BLaER1 (cell line): ENCODE measurements at regions not wholly inside any gene's neighbourhood (a gene's known extent, or its start where the extent isn't known, plus 50 kb on each side); places are given as distances from the start of the nearest gene placed in this dataset.
"Not testable (repeated sequence)": the region's sequence is repeated elsewhere in the genome, so short reads cannot be mapped to it uniquely, and the experiment has no call there.

Experiments
- H3K27ac ChIP-seq: shearing (Covaris generic); formaldehyde crosslinking; 2 replicates; pipeline ENCODE4 v1.8.1; 2022
- H3K27me3 ChIP-seq: shearing (Covaris generic); formaldehyde crosslinking; 2 replicates; pipeline ENCODE4 v1.8.1; 2022
- H3K36me3 ChIP-seq: shearing (Covaris generic); formaldehyde crosslinking; 2 replicates; pipeline ENCODE4 v1.8.1; 2022
- H3K4me1 ChIP-seq: shearing (Covaris generic); formaldehyde crosslinking; 2 replicates; pipeline ENCODE4 v1.8.1; 2022
- H3K4me2 ChIP-seq: shearing (Covaris generic); formaldehyde crosslinking; 2 replicates; pipeline ENCODE4 v1.8.1; 2022
- H3K4me3 ChIP-seq: shearing (Covaris generic); formaldehyde crosslinking; 2 replicates; pipeline ENCODE4 v1.8.1; 2022
- H3K9ac ChIP-seq: shearing (Covaris generic); formaldehyde crosslinking; 2 replicates; pipeline ENCODE4 v1.8.1; 2022
- H3K9me3 ChIP-seq: shearing (Covaris generic); formaldehyde crosslinking; 2 replicates; pipeline ENCODE4 v1.8.1; 2022
- H4K20me1 ChIP-seq: shearing (Covaris generic); formaldehyde crosslinking; 2 replicates; pipeline ENCODE4 v1.8.1; 2022
- Cebpa-rat ChIP-seq: shearing (Covaris generic); IDR thresholded peaks from 2 replicates; pipeline ENCODE4 v1.8.1; 2022

- Histone ChIP-seq H3K9ac (no peak overlapping the region), H3K27me3 (no peaks in the 10 kb centered on the region), H3K36me3 (no peaks in the 10 kb centered on the region), H3K27ac (no peak overlapping the region), H3K4me2 (no peak overlapping the region), H3K9me3 (peaks cover 13% of the 10 kb centered on the region; the same call in 1 of the 2 replicates), H3K4me3 (no peak overlapping the region), H4K20me1 (no peaks in the 10 kb centered on the region), H3K4me1 (no peaks in the 10 kb centered on the region)
- TF ChIP-seq Cebpa-rat: no peak
Measured at GRCh38 chr13:90645582-90645981, 701.9 kb upstream of the MIR17HG start.

GRCh38 chr13:90648497-90648896, 699.0 kb upstream of the MIR17HG start:
- Histone ChIP-seq H3K4me1 (no peaks in the 10 kb centered on the region), H3K9ac (no peak overlapping the region), H3K36me3 (no peaks in the 10 kb centered on the region)

GRCh38 chr13:90652036-90652435, 695.5 kb upstream of the MIR17HG start:
- H3K36me3 ChIP-seq: no peaks in the 10 kb centered on the region
- H3K4me3 ChIP-seq: no peak overlapping the region
- H3K27me3 ChIP-seq: no peaks in the 10 kb centered on the region
- H3K9me3 ChIP-seq: peaks cover 21% of the 10 kb centered on the region
- no peak overlapping the region for H3K4me2 ChIP-seq
- no peak overlapping the region for H3K9ac ChIP-seq
- TF ChIP-seq Cebpa-rat: no peak
- no peak overlapping the region for H3K27ac ChIP-seq
- H3K4me1 ChIP-seq: no peaks in the 10 kb centered on the region
- H4K20me1 ChIP-seq: no peaks in the 10 kb centered on the region

More at GRCh38 chr13:90648497-90648896, 699.0 kb upstream of the MIR17HG start:
- Histone ChIP-seq H3K27ac (no peak overlapping the region), H3K27me3 (no peaks in the 10 kb centered on the region), H3K9me3 (peaks cover 31% of the 10 kb centered on the region), H4K20me1 (no peaks in the 10 kb centered on the region), H3K4me2 (no peak overlapping the region), H3K4me3 (no peak overlapping the region)
- TF ChIP-seq Cebpa-rat: no peak

GRCh38 chr13:90654970-90655369, 692.5 kb upstream of the MIR17HG start:
- Histone ChIP-seq H3K27me3 (no peaks in the 10 kb centered on the region), H3K4me3 (no peak overlapping the region), H3K4me1 (no peaks in the 10 kb centered on the region), H3K36me3 (no peaks in the 10 kb centered on the region), H3K9ac (no peak overlapping the region), H4K20me1 (no peaks in the 10 kb centered on the region), H3K4me2 (no peak overlapping the region), H3K9me3 (peaks cover 21% of the 10 kb centered on the region), H3K27ac (no peak overlapping the region)
- no peak for TF ChIP-seq Cebpa-rat

GRCh38 chr13:90664200-90664599, 683.3 kb upstream of the MIR17HG start:
- H3K4me1 ChIP-seq, H3K9me3 ChIP-seq, H3K4me2 ChIP-seq, H4K20me1 ChIP-seq, H3K36me3 ChIP-seq, H3K9ac ChIP-seq, H3K27ac ChIP-seq, H3K4me3 ChIP-seq, H3K27me3 ChIP-seq: not testable (repeated sequence)

- no peaks in the 10 kb centered on the region for H3K9me3 ChIP-seq
- H3K9ac ChIP-seq: no peak overlapping the region
- no peaks in the 10 kb centered on the region for H3K4me1 ChIP-seq
- no peaks in the 10 kb centered on the region for H3K27me3 ChIP-seq
- H3K4me3 ChIP-seq: no peak overlapping the region
- no peak overlapping the region for H3K4me2 ChIP-seq
- TF ChIP-seq Cebpa-rat: no peak
- H4K20me1 ChIP-seq: no peaks in the 10 kb centered on the region
- H3K36me3 ChIP-seq: no peaks in the 10 kb centered on the region
- no peak overlapping the region for H3K27ac ChIP-seq
Measured at GRCh38 chr13:90673746-90674145, 673.7 kb upstream of the MIR17HG start.

GRCh38 chr13:90675129-90675528, 672.4 kb upstream of the MIR17HG start:
- Histone ChIP-seq H4K20me1 (no peaks in the 10 kb centered on the region), H3K4me1 (no peaks in the 10 kb centered on the region), H3K27ac (no peak overlapping the region), H3K9ac (no peak overlapping the region), H3K9me3 (no peaks in the 10 kb centered on the region), H3K4me2 (no peak overlapping the region), H3K4me3 (no peak overlapping the region), H3K27me3 (no peaks in the 10 kb centered on the region), H3K36me3 (no peaks in the 10 kb centered on the region)
- TF ChIP-seq Cebpa-rat: no peak

GRCh38 chr13:90680826-90681225, 666.7 kb upstream of the MIR17HG start:
- Histone ChIP-seq H3K4me2 (no peak overlapping the region), H3K27me3 (no peaks in the 10 kb centered on the region), H3K36me3 (no peaks in the 10 kb centered on the region), H4K20me1 (no peaks in the 10 kb centered on the region), H3K9ac (no peak overlapping the region), H3K9me3 (no peaks in the 10 kb centered on the region), H3K27ac (no peak overlapping the region), H3K4me1 (no peaks in the 10 kb centered on the region), H3K4me3 (no peak overlapping the region)
- no peak for TF ChIP-seq Cebpa-rat

GRCh38 chr13:90683711-90684131, 663.8 kb upstream of the MIR17HG start:
- H3K9me3 ChIP-seq: no peaks in the 10 kb centered on the region
- no peak overlapping the region for H3K9ac ChIP-seq
- H3K4me2 ChIP-seq: no peak overlapping the region
- no peaks in the 10 kb centered on the region for H3K4me1 ChIP-seq
- no peaks in the 10 kb centered on the region for H3K36me3 ChIP-seq
- no peak overlapping the region for H3K27ac ChIP-seq
- no peak overlapping the region for H3K4me3 ChIP-seq
- no peak for TF ChIP-seq Cebpa-rat
- no peaks in the 10 kb centered on the region for H3K27me3 ChIP-seq
- no peaks in the 10 kb centered on the region for H4K20me1 ChIP-seq

GRCh38 chr13:90686442-90686841, 661.0 kb upstream of the MIR17HG start:
- no peak for TF ChIP-seq Cebpa-rat
- no peak overlapping the region for H3K4me3 ChIP-seq
- no peaks in the 10 kb centered on the region for H3K36me3 ChIP-seq
- H3K4me1 ChIP-seq: peaks cover 5% of the 10 kb centered on the region
- H3K4me2 ChIP-seq: no peak overlapping the region
- H3K9ac ChIP-seq: no peak overlapping the region
- H3K27me3 ChIP-seq: no peaks in the 10 kb centered on the region
- no peak overlapping the region for H3K27ac ChIP-seq
- H3K9me3 ChIP-seq: no peaks in the 10 kb centered on the region
- no peaks in the 10 kb centered on the region for H4K20me1 ChIP-seq

GRCh38 chr13:90689111-90689510, 658.4 kb upstream of the MIR17HG start:
- H3K9me3 ChIP-seq: no peaks in the 10 kb centered on the region
- no peaks in the 10 kb centered on the region for H4K20me1 ChIP-seq
- no peak overlapping the region for H3K9ac ChIP-seq
- no peak for TF ChIP-seq Cebpa-rat
- no peak overlapping the region for H3K4me3 ChIP-seq
- no peak overlapping the region for H3K27ac ChIP-seq
- no peak overlapping the region for H3K4me2 ChIP-seq
- H3K36me3 ChIP-seq: no peaks in the 10 kb centered on the region
- no peaks in the 10 kb centered on the region for H3K27me3 ChIP-seq
- H3K4me1 ChIP-seq: peaks cover 11% of the 10 kb centered on the region
